GM21390 (cell line): ENCODE measurements at regions not wholly inside any gene's neighbourhood (a gene's known extent, or its start where the extent isn't known, plus 50 kb on each side); places are given as distances from the start of the nearest gene placed in this dataset.
"Not testable (repeated sequence)": the region's sequence is repeated elsewhere in the genome, so short reads cannot be mapped to it uniquely, and the experiment has no call there.

Experiments
- ATAC-seq: cut with Tn5 transposase; IDR thresholded peaks from one replicate; pipeline ENCODE4 v1.9.1; 2021; ENCODE audit not compliant: unreplicated experiment

DNA sequence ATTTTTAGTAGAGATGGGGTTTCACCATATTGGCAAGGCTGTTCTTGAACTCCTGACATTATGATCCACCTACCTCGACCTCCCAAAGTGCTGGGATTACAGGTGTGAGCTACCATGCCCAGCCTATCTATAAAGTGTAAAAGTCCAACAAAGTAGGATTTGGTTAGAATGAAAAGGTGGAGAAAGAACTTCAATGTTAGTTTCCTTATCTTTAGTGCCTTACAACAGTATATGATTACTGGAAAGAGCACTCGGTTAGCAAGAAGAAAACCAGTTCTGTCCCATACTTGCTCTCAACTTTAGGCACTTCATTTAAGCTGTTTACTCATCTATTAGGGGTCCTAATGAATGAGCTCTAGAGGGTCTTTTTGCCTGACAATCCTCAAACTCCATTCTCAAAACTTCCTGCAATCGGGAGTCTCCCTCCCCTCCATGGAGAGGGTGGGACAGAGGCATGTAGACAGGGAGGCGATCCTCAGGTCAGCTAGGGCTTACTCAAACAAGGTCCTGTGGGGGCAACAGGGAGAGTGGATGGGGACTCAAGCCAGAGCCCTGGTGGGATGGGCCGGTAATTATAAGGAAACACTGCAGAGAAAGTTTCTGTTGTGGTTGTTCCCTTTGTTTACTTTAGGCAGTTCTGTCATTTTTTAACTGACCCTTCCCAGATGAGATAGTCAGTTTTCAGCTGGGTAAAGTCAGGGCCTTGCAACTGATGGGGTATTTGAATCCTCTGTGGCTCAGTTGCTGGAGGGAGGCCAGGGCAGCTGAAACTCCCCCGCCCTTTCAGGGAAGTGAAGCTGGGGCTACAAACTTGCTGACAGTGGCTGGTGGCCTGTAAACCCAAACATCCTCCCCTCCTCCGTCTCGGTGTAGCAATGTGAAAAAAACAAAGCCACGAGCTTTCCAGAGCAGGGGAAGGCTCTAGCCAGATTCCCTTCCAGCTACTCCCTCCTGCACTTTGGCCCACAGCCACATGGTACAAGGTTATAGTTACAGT, 64.4 kb upstream of the NOTCH2NLA start:
- ATAC-seq = peak; percentile 71

DNA sequence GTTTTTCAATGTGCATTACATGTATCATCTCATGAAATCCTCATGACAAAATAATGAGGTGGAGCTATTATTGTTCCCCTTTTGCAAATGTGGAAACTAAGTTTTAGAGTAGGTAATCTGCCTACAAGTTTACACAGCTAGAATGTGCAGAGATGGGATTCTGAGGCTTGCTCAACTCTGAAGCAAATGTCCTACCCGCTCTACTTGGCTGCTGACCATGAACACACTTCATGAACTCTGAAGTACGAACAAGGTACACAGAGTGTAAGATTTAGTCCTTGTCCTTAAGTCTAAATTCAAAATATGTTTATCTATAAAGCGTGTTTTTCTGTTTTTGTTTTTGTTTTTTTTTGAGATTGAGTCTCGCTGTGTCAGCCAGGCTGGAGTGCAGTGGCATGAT, 63.6 kb upstream of the NOTCH2NLA start:
- ATAC-seq = not testable (repeated sequence)

DNA sequence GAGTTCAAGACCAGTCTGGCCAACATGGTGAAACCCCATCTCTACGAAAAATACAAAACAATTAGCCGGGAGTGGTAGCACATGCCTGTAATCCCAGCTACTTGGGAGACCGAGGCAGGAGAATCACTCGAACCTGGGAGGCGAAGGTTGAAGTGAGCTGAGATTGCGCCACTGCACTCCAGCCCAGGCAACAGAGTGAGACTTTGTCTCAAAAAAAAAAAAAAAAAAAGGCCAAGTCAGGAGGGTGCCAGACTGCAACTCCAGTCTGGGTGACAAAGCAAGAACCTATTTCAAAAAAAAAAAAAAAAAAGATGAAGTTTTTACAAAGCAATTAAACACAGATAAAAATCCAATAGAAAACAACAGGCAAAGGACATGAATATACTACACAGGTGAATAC, 59.1 kb upstream of the NOTCH2NLA start:
- not testable (repeated sequence) for ATAC-seq

DNA sequence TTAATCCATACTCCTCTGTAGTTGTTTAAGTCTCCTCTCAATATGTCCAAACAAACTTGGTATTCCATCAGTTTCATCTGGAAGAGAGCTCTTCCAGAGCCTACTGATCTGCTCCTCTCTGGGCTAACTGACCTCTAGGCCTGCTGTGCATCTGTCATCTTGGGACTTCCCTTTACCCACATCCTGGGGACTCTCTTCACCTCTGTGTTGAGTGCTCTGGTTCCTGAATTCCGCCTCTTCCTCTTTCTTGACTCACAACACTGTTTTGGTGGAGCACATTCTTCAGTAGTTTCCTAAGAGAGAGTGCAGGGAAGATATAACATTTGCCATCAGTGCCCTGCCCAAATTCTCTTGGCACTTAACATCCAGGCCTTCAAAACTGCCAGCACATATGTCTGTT, 55.9 kb upstream of the NOTCH2NLA start:
- ATAC-seq = not testable (repeated sequence)

DNA sequence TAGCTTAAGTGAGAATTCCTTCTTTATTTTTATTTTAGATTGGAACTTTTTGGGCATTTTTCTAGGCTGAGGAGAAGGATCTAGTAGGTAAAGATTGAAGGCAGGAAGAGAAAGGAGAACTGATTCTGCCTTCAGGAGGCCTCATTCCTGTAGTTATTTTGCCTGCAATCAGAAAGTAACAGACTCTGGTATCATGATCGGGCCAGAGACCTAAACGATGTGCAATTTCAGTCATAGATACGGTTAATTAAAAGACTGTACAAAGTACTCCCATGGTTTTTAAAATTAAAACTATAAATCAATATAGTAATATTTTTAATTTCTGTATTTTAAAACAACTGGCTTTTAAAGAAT, 54.7 kb upstream of the NOTCH2NLA start:
- ATAC-seq = peak; percentile 47

DNA sequence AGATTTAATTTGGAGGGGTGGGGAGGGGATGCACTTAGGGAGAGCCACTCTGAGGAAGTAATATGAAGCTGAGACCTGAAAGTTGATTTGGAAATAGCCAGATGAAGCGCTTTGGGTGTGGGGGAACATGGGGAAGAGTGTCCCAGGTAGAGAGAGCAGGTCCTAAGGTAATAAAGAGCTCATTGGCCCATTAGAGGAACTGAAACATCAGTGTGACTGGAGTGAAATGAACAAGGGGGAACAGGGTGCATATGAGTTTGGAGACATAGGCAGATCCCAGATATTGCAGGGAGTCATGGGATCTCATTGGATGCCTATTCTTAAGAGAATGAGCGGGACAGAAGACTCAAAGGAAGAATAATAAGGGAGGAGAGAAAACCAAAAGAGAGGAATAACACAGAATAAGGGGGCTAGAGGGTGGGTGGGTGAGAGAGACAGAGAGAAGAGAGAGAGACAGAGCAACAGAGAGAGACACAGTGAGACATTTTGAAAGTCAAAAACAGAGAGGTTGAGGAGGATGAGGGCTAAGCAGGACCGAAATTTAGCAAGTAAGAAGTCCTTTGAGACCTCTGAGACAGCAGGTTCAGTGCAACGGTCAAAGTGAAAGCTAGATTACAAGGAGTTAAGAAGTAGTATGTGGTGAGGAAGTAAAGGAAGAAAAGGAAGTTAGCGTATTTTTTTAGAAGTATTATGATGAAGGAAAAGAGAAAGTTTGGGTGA, 54.1 kb upstream of the NOTCH2NLA start:
- peak; percentile 71 for ATAC-seq

DNA sequence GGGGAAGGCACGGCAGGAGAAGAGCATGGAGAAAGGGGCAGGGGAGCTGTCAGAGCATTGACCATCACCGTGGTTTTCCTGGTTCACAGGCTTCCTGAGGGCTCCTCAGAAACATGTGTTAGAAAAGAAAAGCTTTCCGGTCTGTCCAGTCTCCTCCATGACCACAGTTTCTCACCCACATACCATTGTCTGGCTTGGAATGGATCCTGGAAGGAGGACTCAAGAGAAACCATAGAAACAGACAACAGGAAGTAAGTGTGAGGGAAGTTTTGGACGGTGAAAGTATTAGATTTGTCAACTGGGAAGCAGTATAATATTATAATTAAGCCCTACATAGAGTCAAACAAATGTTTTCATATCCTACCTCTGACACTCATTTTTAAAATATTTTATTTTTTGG, 52.7 kb upstream of the NOTCH2NLA start:
- not testable (repeated sequence) for ATAC-seq

DNA sequence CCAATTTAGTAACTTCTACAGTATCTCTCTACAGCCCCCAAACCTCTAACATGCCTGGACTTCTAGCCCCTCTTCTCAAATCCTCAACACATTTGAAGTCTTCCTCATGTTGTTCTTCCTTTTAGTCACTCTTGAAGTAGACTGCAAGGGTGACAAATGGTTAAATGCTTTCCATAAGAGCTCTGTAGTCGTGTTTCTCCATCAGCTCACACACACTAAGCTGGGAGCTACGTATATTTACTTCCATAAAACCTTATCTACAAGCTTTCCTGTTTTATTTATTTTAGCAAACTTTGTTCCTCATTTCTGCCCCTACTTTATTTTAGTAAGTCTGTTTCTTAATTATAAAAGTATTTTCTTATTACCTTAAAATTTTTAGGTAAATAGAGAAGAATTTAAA, 49.9 kb upstream of the NOTCH2NLA start:
- not testable (repeated sequence) for ATAC-seq
